Osteoblast (primary cell): ENCODE measurements at regions not wholly inside any gene's neighbourhood (a gene's known extent, or its start where the extent isn't known, plus 50 kb on each side); places are given as distances from the start of the nearest gene placed in this dataset.

ENCODE experiments used
- DNase-seq: peaks from one replicate; pipeline ENCODE4 v3.0.0; 2011; ENCODE audit warnings: low spot score, mixed read lengths; ENCODE audit not compliant: insufficient read length; ENCODE audit errors: missing footprints
- H2AFZ ChIP-seq: 2 replicates; pipeline ENCODE4 v1.6.0; 2011; ENCODE audit warnings: mild to moderate bottlenecking, low read length
- H3K27ac ChIP-seq: 2 replicates; pipeline ENCODE4 v1.5.1; 2011; ENCODE audit warnings: mild to moderate bottlenecking, low read depth, low read length, moderate library complexity
- H3K27me3 ChIP-seq: 2 replicates; pipeline ENCODE4 v1.6.0; 2012; ENCODE audit warnings: mild to moderate bottlenecking, control low read depth, inconsistent platforms, low read length, moderate library complexity; ENCODE audit not compliant: insufficient read depth
- H3K36me3 ChIP-seq: 2 replicates; pipeline ENCODE4 v1.5.1; 2011; ENCODE audit warnings: mild to moderate bottlenecking, low read length, control low read depth, moderate library complexity; ENCODE audit not compliant: insufficient read depth
- H3K4me1 ChIP-seq: 2 replicates; pipeline ENCODE4 v1.5.1; 2011; ENCODE audit warnings: mild to moderate bottlenecking, low read length, control low read depth, moderate library complexity; ENCODE audit not compliant: insufficient read depth
- H3K4me2 ChIP-seq: 2 replicates; pipeline ENCODE4 v1.6.0; 2011; ENCODE audit warnings: mild to moderate bottlenecking, low read length; ENCODE audit not compliant: insufficient read depth
- H3K4me3 ChIP-seq: fragments of 200-600 bp; sonication (generic); 3 replicates; pipeline ENCODE4 v1.5.1; 2012; ENCODE audit warnings: mild to moderate bottlenecking, low read length, inconsistent platforms; ENCODE audit not compliant: insufficient read depth
- H3K79me2 ChIP-seq: 2 replicates; pipeline ENCODE4 v1.6.0; 2012; ENCODE audit warnings: mild to moderate bottlenecking, low read length, control low read depth, inconsistent platforms; ENCODE audit not compliant: insufficient read depth
- H3K9me3 ChIP-seq: 2 replicates; pipeline ENCODE4 v1.5.1; 2011; ENCODE audit warnings: low read depth, low read length, control low read depth
- H4K20me1 ChIP-seq: 2 replicates; pipeline ENCODE4 v1.6.0; 2012; ENCODE audit warnings: mild to moderate bottlenecking, low read length, control low read depth; ENCODE audit not compliant: insufficient read depth
- TF ChIP-seq, protein P1 (sequence below): IDR thresholded peaks from 2 replicates; pipeline ENCODE4 v1.5.1; 2011; ENCODE audit warnings: mild to moderate bottlenecking, low read depth, low read length, moderate library complexity; ENCODE audit errors: extremely low read depth

DNA sequence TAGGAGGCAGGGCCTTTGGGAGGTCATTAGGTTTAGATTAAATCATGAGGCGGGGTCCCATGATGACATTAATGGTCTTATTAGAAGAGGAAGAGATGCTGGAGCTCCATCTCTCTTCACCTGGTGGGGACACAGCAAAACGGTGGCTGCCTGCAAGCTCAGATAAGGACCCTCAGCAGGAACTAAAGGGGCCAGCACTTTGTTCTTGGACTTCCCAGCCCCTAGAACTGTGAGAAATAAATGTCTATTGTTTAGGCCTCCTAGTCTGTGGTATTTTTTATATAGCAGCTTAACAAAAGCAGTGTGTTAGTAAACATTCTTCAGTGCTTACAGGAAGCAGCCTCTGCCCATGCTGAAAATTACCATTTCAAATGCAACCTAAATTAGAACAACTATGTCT is 157.6 kb downstream of the FOXA2 start:
- H3K4me2 ChIP-seq = no peak overlapping the region
- H3K27me3 ChIP-seq = no peaks in the 10 kb centered on the region
- DNase-seq = no peak
- no peak overlapping the region for H3K27ac ChIP-seq
- no peaks in the 10 kb centered on the region for H3K9me3 ChIP-seq
- H4K20me1 ChIP-seq = no peaks in the 10 kb centered on the region
- H3K4me1 ChIP-seq = no peaks in the 10 kb centered on the region
- H3K79me2 ChIP-seq = no peaks in the 10 kb centered on the region
- TF ChIP-seq, protein P1, sequence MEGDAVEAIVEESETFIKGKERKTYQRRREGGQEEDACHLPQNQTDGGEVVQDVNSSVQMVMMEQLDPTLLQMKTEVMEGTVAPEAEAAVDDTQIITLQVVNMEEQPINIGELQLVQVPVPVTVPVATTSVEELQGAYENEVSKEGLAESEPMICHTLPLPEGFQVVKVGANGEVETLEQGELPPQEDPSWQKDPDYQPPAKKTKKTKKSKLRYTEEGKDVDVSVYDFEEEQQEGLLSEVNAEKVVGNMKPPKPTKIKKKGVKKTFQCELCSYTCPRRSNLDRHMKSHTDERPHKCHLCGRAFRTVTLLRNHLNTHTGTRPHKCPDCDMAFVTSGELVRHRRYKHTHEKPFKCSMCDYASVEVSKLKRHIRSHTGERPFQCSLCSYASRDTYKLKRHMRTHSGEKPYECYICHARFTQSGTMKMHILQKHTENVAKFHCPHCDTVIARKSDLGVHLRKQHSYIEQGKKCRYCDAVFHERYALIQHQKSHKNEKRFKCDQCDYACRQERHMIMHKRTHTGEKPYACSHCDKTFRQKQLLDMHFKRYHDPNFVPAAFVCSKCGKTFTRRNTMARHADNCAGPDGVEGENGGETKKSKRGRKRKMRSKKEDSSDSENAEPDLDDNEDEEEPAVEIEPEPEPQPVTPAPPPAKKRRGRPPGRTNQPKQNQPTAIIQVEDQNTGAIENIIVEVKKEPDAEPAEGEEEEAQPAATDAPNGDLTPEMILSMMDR = no peak
- no peak overlapping the region for H2AFZ ChIP-seq
- H3K4me3 ChIP-seq = no peak overlapping the region
- no peaks in the 10 kb centered on the region for H3K36me3 ChIP-seq

DNA sequence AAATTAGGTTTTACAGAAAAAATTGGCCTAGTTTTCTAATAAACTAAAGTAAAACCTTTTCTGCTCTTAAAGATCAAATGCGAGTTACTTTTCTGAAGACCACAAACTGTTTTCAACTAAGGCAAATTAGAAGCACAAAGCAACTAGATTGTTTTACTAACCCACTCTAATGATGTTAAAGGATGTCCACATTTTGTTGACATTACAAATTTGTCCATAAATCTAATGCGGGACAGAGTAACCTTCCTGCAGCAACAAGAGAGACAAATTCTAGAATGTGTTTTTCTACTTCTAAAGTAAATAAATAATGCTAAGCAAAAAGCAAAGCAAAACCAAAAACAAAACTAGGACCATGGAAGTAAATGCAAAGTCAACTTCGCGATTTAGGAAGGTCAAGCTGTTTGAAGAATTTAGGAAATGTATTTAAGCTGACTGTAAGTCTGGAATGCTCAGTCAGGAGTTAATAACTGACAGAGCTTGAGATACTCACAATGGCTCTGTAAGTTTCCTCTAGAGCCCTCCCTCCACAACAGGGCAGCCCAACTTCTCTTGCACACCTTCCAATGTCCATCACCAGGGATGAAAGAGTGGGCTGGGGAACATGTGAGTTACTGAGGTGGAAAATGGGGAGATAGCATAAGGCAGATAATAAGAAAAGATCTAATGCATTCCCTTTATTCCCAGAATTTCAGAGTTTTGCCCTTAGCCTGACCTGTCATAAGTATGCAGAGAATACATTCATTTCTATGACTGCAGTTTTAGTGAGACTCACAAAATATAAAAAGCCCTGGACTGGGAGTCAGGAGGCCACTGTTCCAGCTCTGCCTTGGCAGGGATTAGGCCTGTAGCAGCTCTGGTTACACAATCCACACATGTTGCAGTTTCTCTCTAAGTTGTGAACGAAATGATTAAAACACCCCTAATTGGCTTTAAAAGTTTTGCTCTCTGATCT is 158.8 kb downstream of the FOXA2 start:
- TF ChIP-seq, protein P1 = no peak
- no peaks in the 10 kb centered on the region for H3K36me3 ChIP-seq
- H2AFZ ChIP-seq = no peak overlapping the region
- DNase-seq = no peak
- H3K79me2 ChIP-seq = no peaks in the 10 kb centered on the region
- H3K27me3 ChIP-seq = no peaks in the 10 kb centered on the region
- H3K9me3 ChIP-seq = no peaks in the 10 kb centered on the region
- H3K4me3 ChIP-seq = no peak overlapping the region
- no peak overlapping the region for H3K27ac ChIP-seq
- H4K20me1 ChIP-seq = no peaks in the 10 kb centered on the region
- no peak overlapping the region for H3K4me2 ChIP-seq
- no peaks in the 10 kb centered on the region for H3K4me1 ChIP-seq

DNA sequence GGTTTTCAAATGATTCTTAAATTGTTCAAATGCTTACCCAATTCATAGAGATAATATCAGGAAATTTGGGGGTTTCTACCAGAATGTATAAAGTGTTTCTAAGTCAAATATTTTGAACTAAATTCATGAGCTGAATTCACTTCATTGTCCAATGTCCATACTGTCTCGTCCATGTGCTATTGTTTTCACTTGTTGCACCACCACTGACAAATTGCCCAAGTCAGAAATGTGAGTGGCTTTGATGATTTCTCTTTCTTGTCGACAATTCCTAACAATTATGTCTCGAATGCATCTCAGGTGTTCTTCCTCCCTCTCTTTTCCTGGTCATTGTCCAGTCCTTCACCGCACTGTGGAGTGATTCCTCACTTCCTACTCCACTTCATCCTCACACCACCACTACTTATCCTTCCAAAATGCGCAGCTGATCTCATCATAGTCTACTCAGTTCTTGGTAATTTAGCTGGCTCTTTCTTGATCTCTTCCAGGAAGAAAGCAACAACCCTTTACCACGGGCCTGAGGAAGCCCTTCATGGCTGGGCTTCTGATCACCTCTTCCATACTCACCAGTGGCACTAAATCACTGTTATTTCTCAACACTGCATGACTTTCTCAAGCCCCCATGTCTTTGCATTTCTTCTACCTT is 161.1 kb downstream of the FOXA2 start:
- Histone ChIP-seq H3K27ac (no peak overlapping the region), H3K9me3 (no peaks in the 10 kb centered on the region), H3K36me3 (no peaks in the 10 kb centered on the region), H3K4me3 (no peak overlapping the region), H4K20me1 (no peaks in the 10 kb centered on the region), H2AFZ (no peak overlapping the region), H3K4me2 (no peak overlapping the region), H3K4me1 (no peaks in the 10 kb centered on the region), H3K79me2 (no peaks in the 10 kb centered on the region), H3K27me3 (no peaks in the 10 kb centered on the region)
- no peak for DNase-seq
- TF ChIP-seq, protein P1 = no peak

DNA sequence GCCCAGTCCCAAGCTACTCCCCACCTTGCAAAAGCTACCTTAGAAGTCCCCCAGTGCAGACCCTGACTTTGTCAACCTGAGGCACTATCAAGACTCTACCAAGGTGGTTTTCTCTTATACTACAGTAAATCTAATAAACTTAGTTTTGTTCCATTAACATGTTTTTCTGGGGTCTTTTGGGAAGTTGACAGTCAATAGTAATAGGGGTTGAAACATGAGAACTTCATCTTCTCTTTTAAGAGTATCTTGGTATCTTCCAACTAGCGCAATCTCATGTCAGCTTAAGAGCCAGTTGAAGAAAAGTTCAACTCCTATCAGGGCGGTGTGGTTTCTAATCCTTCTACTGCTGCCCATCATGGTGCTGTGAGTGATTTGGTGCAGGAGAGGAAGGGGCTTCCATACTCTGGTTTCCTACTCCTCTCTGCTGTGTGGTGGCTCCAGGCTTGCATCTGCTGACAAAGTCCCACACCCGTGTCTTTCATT is 164.2 kb downstream of the FOXA2 start:
- DNase-seq = no peak
- Histone ChIP-seq H3K79me2 (no peaks in the 10 kb centered on the region), H3K36me3 (no peaks in the 10 kb centered on the region), H3K4me2 (no peak overlapping the region), H4K20me1 (no peaks in the 10 kb centered on the region), H3K4me1 (no peaks in the 10 kb centered on the region), H3K4me3 (no peak overlapping the region), H3K9me3 (no peaks in the 10 kb centered on the region), H2AFZ (no peak overlapping the region), H3K27me3 (no peaks in the 10 kb centered on the region), H3K27ac (no peak overlapping the region)
- TF ChIP-seq, protein P1 = no peak
